GM18907 (cell line): ENCODE measurements at regions not wholly inside any gene's neighbourhood (a gene's known extent, or its start where the extent isn't known, plus 50 kb on each side); places are given as distances from the start of the nearest gene placed in this dataset.
A peak's percentile ranks its signal among the peaks of the same experiment; 100 is the strongest.

ENCODE experiments used
- ATAC-seq: cut with Tn5 transposase; IDR thresholded peaks from one replicate; pipeline ENCODE4 v1.9.1; 2021; ENCODE audit warnings: mild to moderate bottlenecking, moderate library complexity; ENCODE audit not compliant: unreplicated experiment

GRCh38 chr3:21357241-21357640 lies 393.8 kb downstream of the ZNF385D start:
- ATAC-seq = no peak

GRCh38 chr3:21356402-21356801 lies 394.6 kb downstream of the ZNF385D start:
- no peak for ATAC-seq

- no peak for ATAC-seq
Measured at GRCh38 chr3:21345382-21345976, 405.5 kb downstream of the ZNF385D start.

- ATAC-seq = no peak
Measured at GRCh38 chr3:21331857-21332256, 419.2 kb downstream of the ZNF385D start.

- no peak for ATAC-seq
Measured at GRCh38 chr3:21331321-21331720, 419.7 kb downstream of the ZNF385D start.

GRCh38 chr3:21330293-21330692 lies 420.7 kb downstream of the ZNF385D start:
- peak; percentile 84 for ATAC-seq

- ATAC-seq = no peak
Measured at GRCh38 chr3:21328711-21329390, 422.2 kb downstream of the ZNF385D start.

- no peak for ATAC-seq
Measured at GRCh38 chr3:21326704-21327475, 424.1 kb downstream of the ZNF385D start.

- no peak for ATAC-seq
Measured at GRCh38 chr3:21314688-21315087, 436.3 kb downstream of the ZNF385D start.

GRCh38 chr3:21310891-21311290 lies 440.1 kb downstream of the ZNF385D start:
- ATAC-seq = no peak

GRCh38 chr3:21310161-21310560 lies 440.8 kb downstream of the ZNF385D start:
- ATAC-seq = no peak

GRCh38 chr3:21297304-21297703 lies 453.7 kb downstream of the ZNF385D start:
- no peak for ATAC-seq

GRCh38 chr3:21294768-21295167 lies 456.2 kb downstream of the ZNF385D start:
- no peak for ATAC-seq

- no peak for ATAC-seq
Measured at GRCh38 chr3:21292971-21293370, 458.0 kb downstream of the ZNF385D start.

GRCh38 chr3:21290557-21290956 lies 460.5 kb downstream of the ZNF385D start:
- ATAC-seq = no peak

- no peak for ATAC-seq
Measured at GRCh38 chr3:21274079-21274571, 476.9 kb downstream of the ZNF385D start.

GRCh38 chr3:21273259-21274025 lies 477.6 kb downstream of the ZNF385D start:
- no peak for ATAC-seq

- no peak for ATAC-seq
Measured at GRCh38 chr3:21271606-21272016, 479.4 kb downstream of the ZNF385D start.

GRCh38 chr3:21269882-21270281 lies 481.1 kb downstream of the ZNF385D start:
- no peak for ATAC-seq

GRCh38 chr3:21260507-21260906 lies 490.5 kb downstream of the ZNF385D start:
- ATAC-seq = no peak

- no peak for ATAC-seq
Measured at GRCh38 chr3:21259896-21260295, 491.1 kb downstream of the ZNF385D start.
